HEK293 (cell line): ENCODE measurements at regions not wholly inside any gene's neighbourhood (a gene's known extent, or its start where the extent isn't known, plus 50 kb on each side); places are given as distances from the start of the nearest gene placed in this dataset.

Experiments used
- CTCF ChIA-PET: fragments of 350-600 bp; formaldehyde crosslinking; extraction: SDS; loops from one replicate; lab custom pipeline; 2021; ENCODE audit warnings: antibody characterized with exemption; lab: Yijun Ruan, JAX
- POLR2A ChIA-PET: fragments of 300-600 bp; formaldehyde crosslinking; extraction: SDS; loops from one replicate; lab custom pipeline; 2020; ENCODE audit warnings: antibody characterized with exemption, inconsistent platforms; lab: Yijun Ruan, JAX
- H3K27ac ChIP-seq: fragments of 200-500 bp; sonication (Bioruptor generic); 2 replicates; pipeline ENCODE4 v1.5.1; 2014; ENCODE audit warnings: low read depth, low read length, control low read depth, inconsistent platforms; ENCODE audit errors: extremely low read depth
- H3K36me3 ChIP-seq, 2 experiments: fragments of 200-500 bp in 1 of 2; sonication (Bioruptor generic) in 1 of 2; 1 replicate in 1 of 2; 2 replicates in 1 of 2; pipeline ENCODE4 v1.5.1; 2014 to 2017; ENCODE audit warnings: inconsistent platforms in 2 of 2, low read length in 2 of 2; ENCODE audit not compliant: control insufficient read depth in 2 of 2, insufficient read depth in 1 of 2
- H3K4me1 ChIP-seq: fragments of 200-500 bp; sonication (Bioruptor generic); 2 replicates; pipeline ENCODE4 v1.5.1; 2014; ENCODE audit warnings: mild to moderate bottlenecking, low read length, inconsistent platforms; ENCODE audit not compliant: control insufficient read depth, insufficient read depth
- H3K4me3 ChIP-seq: 2 replicates; pipeline ENCODE4 v1.5.1; 2011; ENCODE audit warnings: low read depth, mild to moderate bottlenecking, control low read depth, low read length, moderate library complexity
- H3K9me3 ChIP-seq: fragments of 200-500 bp; sonication (Bioruptor generic); 2 replicates; pipeline ENCODE4 v1.5.1; 2014; ENCODE audit warnings: low read depth, low read length, inconsistent platforms; ENCODE audit not compliant: control insufficient read depth, insufficient read depth
- GLI4 ChIP-seq: fragments of 450-650 bp; formaldehyde crosslinking; IDR thresholded peaks from 2 replicates; pipeline ENCODE4 v1.5.1; 2016; ENCODE audit warnings: missing biosample characterization, missing genetic modification characterization
- PRDM1 ChIP-seq: fragments of 450-650 bp; formaldehyde crosslinking; IDR thresholded peaks from 2 replicates; pipeline ENCODE4; 2016; ENCODE audit warnings: missing biosample characterization, missing genetic modification characterization
- ZIC2 ChIP-seq: fragments of 450-650 bp; formaldehyde crosslinking; IDR thresholded peaks from 2 replicates; pipeline ENCODE4 v1.5.1; 2016; ENCODE audit warnings: missing biosample characterization, missing genetic modification characterization
- ZNF174 ChIP-seq: fragments of 450-650 bp; formaldehyde crosslinking; IDR thresholded peaks from 2 replicates; pipeline ENCODE4 v1.5.0; 2017; ENCODE audit warnings: missing biosample characterization, mild to moderate bottlenecking, missing genetic modification characterization
- ZNF24 ChIP-seq: fragments of 450-650 bp; formaldehyde crosslinking; IDR thresholded peaks from 2 replicates; pipeline ENCODE4 v1.5.1; 2016; ENCODE audit warnings: missing biosample characterization, missing genetic modification characterization
- ZNF248 ChIP-seq: fragments of 450-650 bp; formaldehyde crosslinking; IDR thresholded peaks from 2 replicates; pipeline ENCODE4 v1.5.1; 2017; ENCODE audit warnings: missing biosample characterization, missing genetic modification characterization
- ZNF274 ChIP-seq, 2 experiments: fragments of 200-500 bp in 1 of 2; fragments of 450-650 bp in 1 of 2; sonication (Bioruptor generic) in 1 of 2; formaldehyde crosslinking in 1 of 2; IDR thresholded peaks; 2 replicates each; pipeline versions ENCODE4 v1.5.1 to v1.6.1; 2014 to 2016; ENCODE audit warnings: borderline replicate concordance in 1 of 2, inconsistent platforms in 1 of 2, low read length in 1 of 2, missing biosample characterization in 1 of 2, missing genetic modification characterization in 1 of 2
- ZNF514 ChIP-seq: fragments of 450-650 bp; formaldehyde crosslinking; IDR thresholded peaks from 2 replicates; pipeline ENCODE4 v1.5.1; 2016; ENCODE audit warnings: missing biosample characterization, missing genetic modification characterization
- ZNF561 ChIP-seq: fragments of 450-650 bp; IDR thresholded peaks from 2 replicates; pipeline ENCODE4 v1.5.1; 2018; ENCODE audit warnings: missing biosample characterization, missing genetic modification characterization, borderline replicate concordance
- TF ChIP-seq, protein P1 (sequence below): fragments of 450-650 bp; formaldehyde crosslinking; IDR thresholded peaks from 2 replicates; pipeline ENCODE4 v1.5.1; 2016; ENCODE audit warnings: missing biosample characterization, missing genetic modification characterization, low read depth
- TF ChIP-seq, protein P2 (sequence below): fragments of 450-650 bp; IDR thresholded peaks from 2 replicates; pipeline ENCODE4 v1.5.1; 2018; ENCODE audit warnings: missing biosample characterization, mild to moderate bottlenecking, missing genetic modification characterization
- TF ChIP-seq, protein P3 (sequence below): fragments of 450-650 bp; formaldehyde crosslinking; IDR thresholded peaks from 2 replicates; pipeline ENCODE4 v1.5.1; 2016; ENCODE audit warnings: missing biosample characterization, missing genetic modification characterization
- TF ChIP-seq, protein P4 (sequence below): fragments of 450-650 bp; formaldehyde crosslinking; IDR thresholded peaks from 2 replicates; pipeline ENCODE4 v1.5.1; 2017; ENCODE audit warnings: missing biosample characterization, missing genetic modification characterization
- TF ChIP-seq, protein P5 (sequence below): fragments of 450-650 bp; formaldehyde crosslinking; IDR thresholded peaks from 2 replicates; pipeline ENCODE4 v1.5.1; 2016; ENCODE audit warnings: missing biosample characterization, missing genetic modification characterization, borderline replicate concordance

DNA sequence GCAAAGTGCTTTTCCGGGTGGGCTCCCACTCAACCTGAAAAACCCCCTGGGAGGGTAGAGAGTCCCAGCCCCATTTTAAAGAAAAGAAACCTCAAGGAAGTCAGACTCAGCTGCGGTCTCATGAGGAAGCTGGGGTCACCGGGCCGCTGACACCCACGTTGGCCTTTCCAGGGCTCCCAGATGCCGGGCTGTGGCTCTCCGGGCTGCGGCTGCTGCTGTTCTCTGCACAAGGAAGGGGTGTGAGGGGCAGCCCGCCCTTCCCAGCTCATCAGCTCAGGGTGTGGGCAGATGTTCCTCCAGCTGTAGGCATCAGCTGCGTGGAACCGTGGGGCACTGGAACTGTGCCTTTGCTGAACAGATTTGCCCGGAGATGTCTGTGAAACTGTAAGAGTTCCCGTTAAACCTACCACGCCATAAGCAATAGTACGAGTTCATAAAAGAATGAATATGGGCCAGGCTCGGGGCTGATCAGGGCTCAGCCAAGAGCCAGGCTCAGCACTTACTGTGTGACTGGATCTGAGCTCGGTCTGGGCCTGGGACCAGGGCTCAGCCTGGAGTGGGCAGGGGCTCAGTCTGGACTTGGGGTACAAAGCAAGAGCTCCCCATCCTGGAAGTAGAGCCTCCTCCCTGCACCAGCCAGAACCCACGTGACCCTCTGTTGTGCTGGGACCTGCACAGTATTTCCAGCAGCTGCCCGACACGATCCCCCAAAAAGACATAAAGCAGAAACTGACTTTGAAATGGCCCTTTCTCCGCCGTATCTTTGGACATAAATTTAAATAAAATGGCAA, 130.2 kb upstream of the PPP1R26 start (continued):
- TF ChIP-seq, protein P1, sequence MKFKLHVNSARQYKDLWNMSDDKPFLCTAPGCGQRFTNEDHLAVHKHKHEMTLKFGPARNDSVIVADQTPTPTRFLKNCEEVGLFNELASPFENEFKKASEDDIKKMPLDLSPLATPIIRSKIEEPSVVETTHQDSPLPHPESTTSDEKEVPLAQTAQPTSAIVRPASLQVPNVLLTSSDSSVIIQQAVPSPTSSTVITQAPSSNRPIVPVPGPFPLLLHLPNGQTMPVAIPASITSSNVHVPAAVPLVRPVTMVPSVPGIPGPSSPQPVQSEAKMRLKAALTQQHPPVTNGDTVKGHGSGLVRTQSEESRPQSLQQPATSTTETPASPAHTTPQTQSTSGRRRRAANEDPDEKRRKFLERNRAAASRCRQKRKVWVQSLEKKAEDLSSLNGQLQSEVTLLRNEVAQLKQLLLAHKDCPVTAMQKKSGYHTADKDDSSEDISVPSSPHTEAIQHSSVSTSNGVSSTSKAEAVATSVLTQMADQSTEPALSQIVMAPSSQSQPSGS (tag by site-specific recombination), result no peak
- TF ChIP-seq ZNF174 (tag by site-specific recombination), result no peak
- TF ChIP-seq, protein P2, sequence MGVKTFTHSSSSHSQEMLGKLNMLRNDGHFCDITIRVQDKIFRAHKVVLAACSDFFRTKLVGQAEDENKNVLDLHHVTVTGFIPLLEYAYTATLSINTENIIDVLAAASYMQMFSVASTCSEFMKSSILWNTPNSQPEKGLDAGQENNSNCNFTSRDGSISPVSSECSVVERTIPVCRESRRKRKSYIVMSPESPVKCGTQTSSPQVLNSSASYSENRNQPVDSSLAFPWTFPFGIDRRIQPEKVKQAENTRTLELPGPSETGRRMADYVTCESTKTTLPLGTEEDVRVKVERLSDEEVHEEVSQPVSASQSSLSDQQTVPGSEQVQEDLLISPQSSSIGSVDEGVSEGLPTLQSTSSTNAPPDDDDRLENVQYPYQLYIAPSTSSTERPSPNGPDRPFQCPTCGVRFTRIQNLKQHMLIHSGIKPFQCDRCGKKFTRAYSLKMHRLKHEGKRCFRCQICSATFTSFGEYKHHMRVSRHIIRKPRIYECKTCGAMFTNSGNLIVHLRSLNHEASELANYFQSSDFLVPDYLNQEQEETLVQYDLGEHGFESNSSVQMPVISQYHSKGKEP, result no peak

DNA sequence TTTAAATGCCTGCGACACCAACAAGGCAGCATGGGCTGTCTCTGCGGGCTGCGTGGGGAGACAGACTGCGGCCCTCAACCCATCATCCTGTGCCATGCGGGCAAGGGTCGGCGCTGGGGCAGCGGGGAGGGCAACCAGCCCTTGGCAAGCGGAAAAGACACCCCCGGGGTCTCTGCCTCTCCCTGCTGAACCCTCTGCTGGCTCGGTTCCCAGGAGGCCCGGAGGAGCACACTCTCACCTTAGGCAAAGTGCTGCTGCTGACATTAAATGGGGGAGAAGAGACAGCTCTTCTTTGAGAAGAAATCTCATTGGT, 129.6 kb upstream of the PPP1R26 start:
- Histone ChIP-seq H3K9me3 (no peaks in the 10 kb centered on the region), H3K4me1 (no peaks in the 10 kb centered on the region), H3K27ac (no peak overlapping the region), H3K4me3 (no peak overlapping the region)
- POLR2A ChIA-PET, result no interaction called here
- CTCF ChIA-PET, result interaction anchor here (0.8 kb wide), 1 partner anchor 264 kb away, joined by 4 read pairs; no protein-coding TSS in a partner anchor
- no peak for TF ChIP-seq ZNF274 (IDR thresholded peaks at IDR 0.05; ENCODE audit: low read length)
- TF ChIP-seq ZNF274 (tag by site-specific recombination; IDR thresholded peaks at IDR 0.05; ENCODE audit: borderline replicate concordance), result no peak
- TF ChIP-seq, all 188 proteins: peak for 0
- no peaks in the 10 kb centered on the region for H3K36me3 ChIP-seq

DNA sequence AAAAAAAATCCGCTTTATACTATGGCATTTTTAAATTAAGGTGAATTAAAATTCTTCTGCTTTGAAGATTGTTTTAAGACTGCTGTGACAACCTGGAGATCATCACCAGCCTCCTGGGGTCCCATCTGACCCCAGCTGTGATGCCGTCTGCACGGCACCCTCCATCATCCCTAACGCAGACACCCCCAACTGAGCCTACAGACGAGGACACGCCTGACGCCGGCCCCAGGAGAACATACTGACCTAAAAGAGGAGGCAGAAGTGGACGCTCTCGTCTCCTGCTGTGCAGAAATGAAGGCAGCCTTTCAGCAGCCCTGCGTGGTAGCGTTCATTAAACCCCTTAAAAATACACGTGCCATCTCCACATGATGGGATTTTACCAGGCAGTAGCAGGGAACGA, 125.6 kb upstream of the PPP1R26 start:
- no peak overlapping the region for H3K4me3 ChIP-seq
- no peaks in the 10 kb centered on the region for H3K36me3 ChIP-seq
- H3K4me1 ChIP-seq, result no peaks in the 10 kb centered on the region
- H3K27ac ChIP-seq, result no peak overlapping the region
- ChIA-PET POLR2A (no interaction called here), CTCF (no interaction called here)
- TF ChIP-seq, protein P2, result no peak
- peak; percentile 66 for TF ChIP-seq ZIC2
- TF ChIP-seq, all 188 proteins: peak for 1
- H3K9me3 ChIP-seq, result no peaks in the 10 kb centered on the region

DNA sequence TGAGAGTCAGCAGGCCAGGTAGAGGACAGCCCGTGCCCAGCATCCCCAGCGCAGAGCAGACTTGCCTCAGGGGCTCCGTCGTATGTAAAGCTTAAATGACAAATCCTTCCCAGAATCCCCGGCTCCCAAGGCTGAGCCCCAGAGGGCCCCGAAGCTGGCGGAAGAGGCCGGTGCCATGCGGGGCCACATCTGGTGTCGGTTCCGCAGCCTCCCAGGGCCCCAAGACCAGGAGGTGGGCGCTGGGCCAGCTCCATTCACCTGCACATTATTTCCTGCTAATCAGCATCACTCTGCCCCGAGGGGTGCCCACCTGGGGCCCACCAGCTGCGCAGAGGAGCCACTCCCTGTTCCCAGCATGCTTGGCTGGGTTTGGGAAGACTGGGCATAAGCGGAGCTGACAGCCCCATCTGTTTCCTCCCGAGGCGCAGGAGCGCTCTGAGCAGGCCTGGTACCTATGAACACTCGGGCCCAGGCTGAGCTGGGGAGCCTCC, 124.0 kb upstream of the PPP1R26 start:
- Histone ChIP-seq H3K4me1 (no peaks in the 10 kb centered on the region), H3K9me3 (no peaks in the 10 kb centered on the region), H3K27ac (no peak overlapping the region), H3K4me3 (no peak overlapping the region), H3K36me3 (no peaks in the 10 kb centered on the region)
- ChIA-PET CTCF (no interaction called here), POLR2A (no interaction called here)
- TF ChIP-seq, protein P3, sequence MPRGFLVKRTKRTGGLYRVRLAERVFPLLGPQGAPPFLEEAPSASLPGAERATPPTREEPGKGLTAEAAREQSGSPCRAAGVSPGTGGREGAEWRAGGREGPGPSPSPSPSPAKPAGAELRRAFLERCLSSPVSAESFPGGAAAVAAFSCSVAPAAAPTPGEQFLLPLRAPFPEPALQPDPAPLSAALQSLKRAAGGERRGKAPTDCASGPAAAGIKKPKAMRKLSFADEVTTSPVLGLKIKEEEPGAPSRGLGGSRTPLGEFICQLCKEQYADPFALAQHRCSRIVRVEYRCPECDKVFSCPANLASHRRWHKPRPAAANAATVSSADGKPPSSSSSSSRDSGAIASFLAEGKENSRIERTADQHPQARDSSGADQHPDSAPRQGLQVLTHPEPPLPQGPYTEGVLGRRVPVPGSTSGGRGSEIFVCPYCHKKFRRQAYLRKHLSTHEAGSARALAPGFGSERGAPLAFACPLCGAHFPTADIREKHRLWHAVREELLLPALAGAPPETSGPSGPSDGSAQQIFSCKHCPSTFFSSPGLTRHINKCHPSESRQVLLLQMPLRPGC, result no peak
- TF ChIP-seq GLI4 (tag by site-specific recombination) (no peak), ZNF248 (tag by site-specific recombination) (no peak), PRDM1 (tag by site-specific recombination) (no peak), ZNF561 (no peak), ZNF24 (no peak), ZNF514 (no peak)
- TF ChIP-seq, protein P4, sequence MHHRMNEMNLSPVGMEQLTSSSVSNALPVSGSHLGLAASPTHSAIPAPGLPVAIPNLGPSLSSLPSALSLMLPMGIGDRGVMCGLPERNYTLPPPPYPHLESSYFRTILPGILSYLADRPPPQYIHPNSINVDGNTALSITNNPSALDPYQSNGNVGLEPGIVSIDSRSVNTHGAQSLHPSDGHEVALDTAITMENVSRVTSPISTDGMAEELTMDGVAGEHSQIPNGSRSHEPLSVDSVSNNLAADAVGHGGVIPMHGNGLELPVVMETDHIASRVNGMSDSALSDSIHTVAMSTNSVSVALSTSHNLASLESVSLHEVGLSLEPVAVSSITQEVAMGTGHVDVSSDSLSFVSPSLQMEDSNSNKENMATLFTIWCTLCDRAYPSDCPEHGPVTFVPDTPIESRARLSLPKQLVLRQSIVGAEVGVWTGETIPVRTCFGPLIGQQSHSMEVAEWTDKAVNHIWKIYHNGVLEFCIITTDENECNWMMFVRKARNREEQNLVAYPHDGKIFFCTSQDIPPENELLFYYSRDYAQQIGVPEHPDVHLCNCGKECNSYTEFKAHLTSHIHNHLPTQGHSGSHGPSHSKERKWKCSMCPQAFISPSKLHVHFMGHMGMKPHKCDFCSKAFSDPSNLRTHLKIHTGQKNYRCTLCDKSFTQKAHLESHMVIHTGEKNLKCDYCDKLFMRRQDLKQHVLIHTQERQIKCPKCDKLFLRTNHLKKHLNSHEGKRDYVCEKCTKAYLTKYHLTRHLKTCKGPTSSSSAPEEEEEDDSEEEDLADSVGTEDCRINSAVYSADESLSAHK (tag by site-specific recombination), result no peak
- TF ChIP-seq, protein P5, sequence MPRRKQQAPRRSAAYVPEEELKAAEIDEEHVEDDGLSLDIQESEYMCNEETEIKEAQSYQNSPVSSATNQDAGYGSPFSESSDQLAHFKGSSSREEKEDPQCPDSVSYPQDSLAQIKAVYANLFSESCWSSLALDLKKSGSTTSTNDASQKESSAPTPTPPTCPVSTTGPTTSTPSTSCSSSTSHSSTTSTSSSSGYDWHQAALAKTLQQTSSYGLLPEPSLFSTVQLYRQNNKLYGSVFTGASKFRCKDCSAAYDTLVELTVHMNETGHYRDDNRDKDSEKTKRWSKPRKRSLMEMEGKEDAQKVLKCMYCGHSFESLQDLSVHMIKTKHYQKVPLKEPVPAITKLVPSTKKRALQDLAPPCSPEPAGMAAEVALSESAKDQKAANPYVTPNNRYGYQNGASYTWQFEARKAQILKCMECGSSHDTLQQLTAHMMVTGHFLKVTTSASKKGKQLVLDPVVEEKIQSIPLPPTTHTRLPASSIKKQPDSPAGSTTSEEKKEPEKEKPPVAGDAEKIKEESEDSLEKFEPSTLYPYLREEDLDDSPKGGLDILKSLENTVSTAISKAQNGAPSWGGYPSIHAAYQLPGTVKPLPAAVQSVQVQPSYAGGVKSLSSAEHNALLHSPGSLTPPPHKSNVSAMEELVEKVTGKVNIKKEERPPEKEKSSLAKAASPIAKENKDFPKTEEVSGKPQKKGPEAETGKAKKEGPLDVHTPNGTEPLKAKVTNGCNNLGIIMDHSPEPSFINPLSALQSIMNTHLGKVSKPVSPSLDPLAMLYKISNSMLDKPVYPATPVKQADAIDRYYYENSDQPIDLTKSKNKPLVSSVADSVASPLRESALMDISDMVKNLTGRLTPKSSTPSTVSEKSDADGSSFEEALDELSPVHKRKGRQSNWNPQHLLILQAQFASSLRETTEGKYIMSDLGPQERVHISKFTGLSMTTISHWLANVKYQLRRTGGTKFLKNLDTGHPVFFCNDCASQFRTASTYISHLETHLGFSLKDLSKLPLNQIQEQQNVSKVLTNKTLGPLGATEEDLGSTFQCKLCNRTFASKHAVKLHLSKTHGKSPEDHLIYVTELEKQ (tag by site-specific recombination), result no peak
